Progenitor cell of endocrine pancreas (in vitro differentiated cells): ENCODE measurements at regions not wholly inside any gene's neighbourhood (a gene's known extent, or its start where the extent isn't known, plus 50 kb on each side); places are given as distances from the start of the nearest gene placed in this dataset.

Experiments used
- DNase-seq: peaks from one replicate; pipeline ENCODE4 v3.0.0; 2021; ENCODE audit warnings: low spot score; ENCODE audit not compliant: unreplicated experiment
- H3K27ac Mint-ChIP-seq: 2 replicates; pipeline ENCODE4 v1.8.0; 2021; ENCODE audit warnings: mild to moderate bottlenecking, moderate library complexity, mixed read lengths
- H3K27me3 Mint-ChIP-seq: 2 replicates; pipeline ENCODE4 v1.8.0; 2021; ENCODE audit warnings: mixed read lengths
- H3K36me3 Mint-ChIP-seq: 2 replicates; pipeline ENCODE4 v1.8.0; 2022; ENCODE audit warnings: mixed read lengths; ENCODE audit not compliant: insufficient read depth
- H3K4me1 Mint-ChIP-seq: 2 replicates; pipeline ENCODE4 v1.8.0; 2021; ENCODE audit warnings: low read depth, mixed read lengths
- H3K4me3 Mint-ChIP-seq: 2 replicates; pipeline ENCODE4 v1.8.0; 2021; ENCODE audit warnings: low read depth, mild to moderate bottlenecking, moderate library complexity, mixed read lengths
- H3K9me3 Mint-ChIP-seq: 2 replicates; pipeline ENCODE4 v1.8.0; 2021; ENCODE audit warnings: low read depth, mixed read lengths
- TF ChIP-seq, protein P1 (sequence below): fragments of 200-600 bp; sonication (generic); IDR thresholded peaks from one replicate; pipeline ENCODE4 v1.5.0; 2021; ENCODE audit warnings: antibody characterized with exemption, mild to moderate bottlenecking; ENCODE audit not compliant: unreplicated experiment

- Mint-ChIP-seq H3K9me3 (peaks cover 6% of the 10 kb centered on the region), H3K4me3 (no peak overlapping the region), H3K4me1 (peaks cover 6% of the 10 kb centered on the region), H3K27ac (no peak overlapping the region), H3K36me3 (no peaks in the 10 kb centered on the region), H3K27me3 (no peaks in the 10 kb centered on the region)
- TF ChIP-seq, protein P1, sequence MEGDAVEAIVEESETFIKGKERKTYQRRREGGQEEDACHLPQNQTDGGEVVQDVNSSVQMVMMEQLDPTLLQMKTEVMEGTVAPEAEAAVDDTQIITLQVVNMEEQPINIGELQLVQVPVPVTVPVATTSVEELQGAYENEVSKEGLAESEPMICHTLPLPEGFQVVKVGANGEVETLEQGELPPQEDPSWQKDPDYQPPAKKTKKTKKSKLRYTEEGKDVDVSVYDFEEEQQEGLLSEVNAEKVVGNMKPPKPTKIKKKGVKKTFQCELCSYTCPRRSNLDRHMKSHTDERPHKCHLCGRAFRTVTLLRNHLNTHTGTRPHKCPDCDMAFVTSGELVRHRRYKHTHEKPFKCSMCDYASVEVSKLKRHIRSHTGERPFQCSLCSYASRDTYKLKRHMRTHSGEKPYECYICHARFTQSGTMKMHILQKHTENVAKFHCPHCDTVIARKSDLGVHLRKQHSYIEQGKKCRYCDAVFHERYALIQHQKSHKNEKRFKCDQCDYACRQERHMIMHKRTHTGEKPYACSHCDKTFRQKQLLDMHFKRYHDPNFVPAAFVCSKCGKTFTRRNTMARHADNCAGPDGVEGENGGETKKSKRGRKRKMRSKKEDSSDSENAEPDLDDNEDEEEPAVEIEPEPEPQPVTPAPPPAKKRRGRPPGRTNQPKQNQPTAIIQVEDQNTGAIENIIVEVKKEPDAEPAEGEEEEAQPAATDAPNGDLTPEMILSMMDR: no peak
- DNase-seq: no peak
Measured at GRCh38 chr13:103976371-103976770, 910.2 kb upstream of the SLC10A2 start.

- H3K4me1 Mint-ChIP-seq: peaks cover 6% of the 10 kb centered on the region
- DNase-seq: no peak
- H3K27ac Mint-ChIP-seq: no peak overlapping the region
- peaks cover 6% of the 10 kb centered on the region for H3K9me3 Mint-ChIP-seq
- no peak overlapping the region for H3K4me3 Mint-ChIP-seq
- H3K36me3 Mint-ChIP-seq: no peaks in the 10 kb centered on the region
- H3K27me3 Mint-ChIP-seq: no peaks in the 10 kb centered on the region
- TF ChIP-seq, protein P1: no peak
Measured at GRCh38 chr13:103973740-103974139, 907.5 kb upstream of the SLC10A2 start.

DNA sequence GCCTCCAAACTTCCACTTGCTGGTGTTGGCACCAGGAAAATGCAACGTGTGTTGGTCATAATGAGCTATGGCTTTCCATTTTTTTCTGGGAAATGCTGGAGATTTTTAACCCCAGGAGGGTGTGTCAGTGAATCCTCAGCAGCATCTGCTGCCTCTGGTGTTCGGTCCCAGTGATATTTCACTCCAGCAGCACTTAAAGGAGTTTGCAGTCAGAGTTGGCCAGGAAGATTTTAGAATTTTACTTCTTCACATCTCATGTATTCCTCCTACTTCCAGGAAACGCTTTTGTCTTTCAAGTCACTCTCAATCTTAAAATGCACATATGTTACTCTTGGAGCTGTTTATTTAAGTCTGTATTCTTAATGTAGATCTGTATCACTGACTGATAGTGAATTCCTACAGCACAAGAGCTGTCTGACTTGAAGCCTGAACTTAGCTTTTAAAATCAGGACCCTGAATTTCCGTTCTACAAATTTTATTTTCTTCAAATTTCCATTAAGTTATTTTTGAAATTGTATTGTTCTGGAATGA is 903.4 kb upstream of the SLC10A2 start:
- no peaks in the 10 kb centered on the region for H3K36me3 Mint-ChIP-seq
- TF ChIP-seq, protein P1: no peak
- no peak for DNase-seq
- H3K27ac Mint-ChIP-seq: no peak overlapping the region
- no peak overlapping the region for H3K4me3 Mint-ChIP-seq
- H3K27me3 Mint-ChIP-seq: no peaks in the 10 kb centered on the region
- H3K9me3 Mint-ChIP-seq: peaks cover 3% of the 10 kb centered on the region
- no peaks in the 10 kb centered on the region for H3K4me1 Mint-ChIP-seq

DNA sequence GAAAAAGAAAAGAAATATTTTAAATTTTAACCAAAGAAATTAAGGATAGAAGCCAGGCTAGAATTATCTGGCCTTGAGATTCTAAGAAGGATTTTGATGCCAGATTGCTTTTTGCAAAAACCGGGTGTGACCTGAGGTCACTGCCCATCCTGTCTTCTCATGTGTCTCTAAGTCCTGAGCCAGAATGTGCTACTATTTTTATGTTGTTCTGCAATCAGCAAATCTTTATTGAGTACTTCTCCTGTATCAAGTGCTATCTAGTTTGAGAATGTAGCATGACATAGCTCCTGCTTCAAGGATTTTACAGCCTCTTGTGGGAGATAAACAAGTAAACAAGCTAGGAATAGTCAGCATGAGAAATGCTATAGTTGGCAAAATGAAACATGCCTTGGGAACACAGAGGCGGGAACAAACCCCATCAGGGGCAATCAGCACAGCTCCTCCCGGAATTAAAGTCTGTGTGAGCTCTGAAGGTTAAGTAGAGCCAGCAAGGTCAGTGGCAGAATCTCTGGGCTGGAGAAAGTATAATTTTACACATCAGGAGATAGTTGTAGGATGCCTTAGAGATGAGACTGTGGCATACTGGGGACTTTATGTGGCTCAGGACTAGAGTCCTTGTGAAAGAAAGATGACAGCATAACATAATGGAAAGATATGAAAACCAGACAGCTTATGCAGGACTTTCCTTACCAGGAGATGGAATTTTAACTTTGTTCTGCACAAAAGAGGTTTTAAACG is 899.5 kb upstream of the SLC10A2 start:
- Mint-ChIP-seq H3K36me3 (no peaks in the 10 kb centered on the region), H3K4me3 (no peak overlapping the region), H3K9me3 (peaks cover 4% of the 10 kb centered on the region), H3K27ac (no peak overlapping the region), H3K27me3 (no peaks in the 10 kb centered on the region), H3K4me1 (no peaks in the 10 kb centered on the region)
- no peak for DNase-seq
- TF ChIP-seq, protein P1: no peak

- Mint-ChIP-seq H3K36me3 (no peaks in the 10 kb centered on the region), H3K4me3 (no peak overlapping the region), H3K4me1 (no peaks in the 10 kb centered on the region), H3K27me3 (no peaks in the 10 kb centered on the region), H3K9me3 (peaks cover 4% of the 10 kb centered on the region), H3K27ac (no peak overlapping the region)
- TF ChIP-seq, protein P1: no peak
- no peak for DNase-seq
Measured at GRCh38 chr13:103961784-103962183, 895.6 kb upstream of the SLC10A2 start.
